A549 (cell line): ENCODE measurements at regions not wholly inside any gene's neighbourhood (a gene's known extent, or its start where the extent isn't known, plus 50 kb on each side); places are given as distances from the start of the nearest gene placed in this dataset.

Experiments
- HMGXB4 ChIP-seq: fragments of 250-450 bp; sonication (Bioruptor Pico); IDR thresholded peaks from 2 replicates; pipeline ENCODE4 v1.5.0; 2021; ENCODE audit warnings: mild to moderate bottlenecking, moderate library complexity, borderline replicate concordance
- NR3C1 ChIP-seq: fragments of >200 bp; sonication (Bioruptor Twin); formaldehyde crosslinking; IDR thresholded peaks from 3 replicates; pipeline ENCODE4 v1.6.1; 2017
- POLR2A ChIP-seq: IDR thresholded peaks from 2 replicates; pipeline ENCODE4 v1.6.1; 2012; ENCODE audit warnings: mild to moderate bottlenecking, low read length
- RNF2 ChIP-seq: fragments of 200-600 bp; sonication (generic); IDR thresholded peaks from 2 replicates; pipeline ENCODE4 v1.6.1; 2016; ENCODE audit warnings: low read depth, mild to moderate bottlenecking, antibody characterized with exemption, moderate library complexity, borderline replicate concordance
- TF ChIP-seq, protein P1 (sequence below): fragments of >200 bp; sonication (Bioruptor Twin); formaldehyde crosslinking; IDR thresholded peaks from 3 replicates; pipeline ENCODE4 v1.5.1; 2016

GRCh38 chr2:215746226-215746886 is 267.0 kb downstream of the MREG start:
- no peak for TF ChIP-seq NR3C1
- TF ChIP-seq RNF2: no peak
- TF ChIP-seq, protein P1, sequence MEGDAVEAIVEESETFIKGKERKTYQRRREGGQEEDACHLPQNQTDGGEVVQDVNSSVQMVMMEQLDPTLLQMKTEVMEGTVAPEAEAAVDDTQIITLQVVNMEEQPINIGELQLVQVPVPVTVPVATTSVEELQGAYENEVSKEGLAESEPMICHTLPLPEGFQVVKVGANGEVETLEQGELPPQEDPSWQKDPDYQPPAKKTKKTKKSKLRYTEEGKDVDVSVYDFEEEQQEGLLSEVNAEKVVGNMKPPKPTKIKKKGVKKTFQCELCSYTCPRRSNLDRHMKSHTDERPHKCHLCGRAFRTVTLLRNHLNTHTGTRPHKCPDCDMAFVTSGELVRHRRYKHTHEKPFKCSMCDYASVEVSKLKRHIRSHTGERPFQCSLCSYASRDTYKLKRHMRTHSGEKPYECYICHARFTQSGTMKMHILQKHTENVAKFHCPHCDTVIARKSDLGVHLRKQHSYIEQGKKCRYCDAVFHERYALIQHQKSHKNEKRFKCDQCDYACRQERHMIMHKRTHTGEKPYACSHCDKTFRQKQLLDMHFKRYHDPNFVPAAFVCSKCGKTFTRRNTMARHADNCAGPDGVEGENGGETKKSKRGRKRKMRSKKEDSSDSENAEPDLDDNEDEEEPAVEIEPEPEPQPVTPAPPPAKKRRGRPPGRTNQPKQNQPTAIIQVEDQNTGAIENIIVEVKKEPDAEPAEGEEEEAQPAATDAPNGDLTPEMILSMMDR: no peak
- TF ChIP-seq POLR2A: no peak
- no peak for TF ChIP-seq HMGXB4
